Kidney (tissue), 13 donors: ENCODE measurements at regions not wholly inside any gene's neighbourhood (a gene's known extent, or its start where the extent isn't known, plus 50 kb on each side); places are given as distances from the start of the nearest gene placed in this dataset.

Experiments used
- DNase-seq, 5 donors: peaks; one replicate each; pipeline ENCODE4 v3.0.0-alpha.2; 2013 to 2020
- FAIRE-seq: peaks from 2 replicates; lab custom pipeline; 2012; peaks lifted over from hg19 to GRCh38; lab: Jason Lieb, UNC
- H3K27ac ChIP-seq, 2 donors: one replicate each; pipeline ENCODE4 v1.7.0; 2013; ENCODE audit warnings: low read depth in 2 of 2, low read length in 2 of 2, inconsistent platforms in 1 of 2
- H3K27me3 ChIP-seq: one replicate; pipeline ENCODE4 v1.7.1; 2013; ENCODE audit warnings: low read length, inconsistent platforms; ENCODE audit not compliant: control insufficient read depth, insufficient read depth
- H3K36me3 ChIP-seq, 3 donors: one replicate each; pipeline versions ENCODE4 v1.7.0 to v1.7.1; 2013; ENCODE audit warnings: low read length in 3 of 3, control low read depth in 1 of 3, inconsistent platforms in 1 of 3; ENCODE audit not compliant: insufficient read depth in 3 of 3, control insufficient read depth in 2 of 3
- H3K4me1 ChIP-seq, 3 donors: one replicate each; pipeline versions ENCODE4 v1.7.0 to v1.7.1; 2013; ENCODE audit warnings: low read length in 3 of 3, inconsistent platforms in 1 of 3, low read depth in 1 of 3; ENCODE audit not compliant: control insufficient read depth in 2 of 3, insufficient read depth in 2 of 3
- H3K4me3 ChIP-seq, 3 donors: one replicate each; pipeline versions ENCODE4 v1.7.0 to v1.8.1; 2013; ENCODE audit warnings: low read length in 3 of 3, control low read depth in 1 of 3, inconsistent platforms in 1 of 3
- H3K9ac ChIP-seq, 3 donors: one replicate each; pipeline versions ENCODE4 v1.7.0 to v1.7.1; 2013; ENCODE audit warnings: low read length in 3 of 3, control low read depth in 1 of 3, inconsistent platforms in 1 of 3
- H3K9me3 ChIP-seq, 3 donors: one replicate each; pipeline versions ENCODE4 v1.7.0 to v1.7.1; 2013; ENCODE audit warnings: low read length in 3 of 3, control low read depth in 1 of 3, inconsistent platforms in 1 of 3; ENCODE audit not compliant: control insufficient read depth in 2 of 3, insufficient read depth in 1 of 3
- CTCF ChIP-seq: IDR thresholded peaks from 3 replicates; pipeline ENCODE4 v1.5.1; 2012; ENCODE audit warnings: mild to moderate bottlenecking, moderate library complexity, borderline replicate concordance; ENCODE audit not compliant: insufficient read depth; ENCODE audit errors: extremely low read depth
- intact Hi-C: fragments of 100-400 bp; cut with DNase I; formaldehyde crosslinking; loops from one replicate; pipeline ENCODE4 v1.11.1; 2022
- donor health status: control.
- donor health status: control.
- donor health status: control.
- donor health status: control.
- donor health status: control.
- donor health status: DM: yes; HTN: yes; CAD: no.
- donor health status: Normal renal cell carcinoma (clear cell type).

GRCh38 chr5:130743092-130743491 is 422.0 kb downstream of the HINT1 start:
- no peaks in the 10 kb centered on the region for H3K27me3 ChIP-seq
- FAIRE-seq: no peak
- no peaks in the 10 kb centered on the region for H3K4me1 ChIP-seq
- H3K9ac ChIP-seq: no peak overlapping the region
- no peak overlapping the region for H3K4me3 ChIP-seq
- H3K27ac ChIP-seq: no peak overlapping the region
- intact Hi-C loops: no loop called here
- no peak for TF ChIP-seq CTCF
- peak in 2 of 5 donors; percentile 55 to 62 for DNase-seq
- peaks cover 0 to 5% (median 0%) of the 10 kb centered on the region in 3 donors for H3K9me3 ChIP-seq
- H3K36me3 ChIP-seq: no peaks in the 10 kb centered on the region

GRCh38 chr5:130740047-130740569 is 424.9 kb downstream of the HINT1 start:
- DNase-seq (no peak), FAIRE-seq (no peak)
- TF ChIP-seq CTCF: no peak

GRCh38 chr5:130731839-130732238 is 433.2 kb downstream of the HINT1 start:
- no peak for TF ChIP-seq CTCF
- no peaks in the 10 kb centered on the region for H3K4me1 ChIP-seq
- no peak overlapping the region for H3K27ac ChIP-seq
- intact Hi-C loops: no loop called here
- no peak overlapping the region for H3K9ac ChIP-seq
- no peaks in the 10 kb centered on the region for H3K27me3 ChIP-seq
- no peaks in the 10 kb centered on the region for H3K9me3 ChIP-seq
- H3K36me3 ChIP-seq: no peaks in the 10 kb centered on the region
- DNase-seq (no peak), FAIRE-seq (no peak)
- no peak overlapping the region for H3K4me3 ChIP-seq

More at GRCh38 chr5:130740047-130740569, 424.9 kb downstream of the HINT1 start:
- H3K9me3 ChIP-seq: peaks cover 0 to 5% (median 0%) of the 10 kb centered on the region in 3 donors
- no peaks in the 10 kb centered on the region for H3K27me3 ChIP-seq
- no peak overlapping the region for H3K27ac ChIP-seq
- intact Hi-C loops: no loop called here
- no peaks in the 10 kb centered on the region for H3K36me3 ChIP-seq
- H3K9ac ChIP-seq: no peak overlapping the region
- H3K4me1 ChIP-seq: no peaks in the 10 kb centered on the region
- no peak overlapping the region for H3K4me3 ChIP-seq

- Histone ChIP-seq H3K9me3 (no peaks in the 10 kb centered on the region), H3K27ac (no peak overlapping the region), H3K4me1 (no peaks in the 10 kb centered on the region), H3K4me3 (no peak overlapping the region), H3K36me3 (no peaks in the 10 kb centered on the region), H3K9ac (no peak overlapping the region), H3K27me3 (no peaks in the 10 kb centered on the region)
- no peak for DNase-seq
- FAIRE-seq: no peak
- intact Hi-C loops: no loop called here
- TF ChIP-seq CTCF: no peak
Measured at GRCh38 chr5:130729541-130729940, 435.5 kb downstream of the HINT1 start.
